Upper lobe of right lung (tissue), 1 donor: ENCODE measurements at regions not wholly inside any gene's neighbourhood (a gene's known extent, or its start where the extent isn't known, plus 50 kb on each side); places are given as distances from the start of the nearest gene placed in this dataset.
A peak's percentile ranks its signal among the peaks of the same experiment; 100 is the strongest.

Experiments
- ATAC-seq: fragments of 200-7000 bp; cut with Tn5 transposase; one replicate; pipeline ENCODE4 v1.9.1; 2020; ENCODE audit warnings: mild to moderate bottlenecking, moderate library complexity
- DNase-seq: peaks from one replicate; pipeline ENCODE4 v3.0.0-alpha.2; 2020
- H3K27ac ChIP-seq: fragments of 200-600 bp; one replicate; pipeline ENCODE4 v1.8.0; 2022
- H3K27me3 ChIP-seq: fragments of 200-600 bp; one replicate; pipeline ENCODE4 v1.8.0; 2022; ENCODE audit warnings: mild to moderate bottlenecking
- H3K36me3 ChIP-seq: fragments of 200-600 bp; one replicate; pipeline ENCODE4 v1.8.0; 2022
- H3K4me1 ChIP-seq: fragments of 200-600 bp; one replicate; pipeline ENCODE4 v1.8.0; 2022
- H3K4me3 ChIP-seq: fragments of 200-600 bp; one replicate; pipeline ENCODE4 v1.8.0; 2022; ENCODE audit warnings: mild to moderate bottlenecking
- H3K9me3 ChIP-seq: fragments of 200-600 bp; one replicate; pipeline ENCODE4 v1.8.0; 2022
- intact Hi-C: fragments of 100-400 bp; cut with DNase I; formaldehyde crosslinking; loops from one replicate; pipeline ENCODE4 v1.11.0; 2022
- TF ChIP-seq, protein P1 (sequence below): fragments of 200-600 bp; IDR thresholded peaks from one replicate; pipeline ENCODE4 v1.8.0; 2022; ENCODE audit warnings: antibody characterized with exemption
- donor health status: DM: no; HTN: yes; CAD: no; lungs with severe emphysema.

GRCh38 chr18:56327191-56327885 is 311.1 kb downstream of the TXNL1 start:
- Histone ChIP-seq H3K4me3 (no peak overlapping the region), H3K4me1 (peaks cover 3% of the 10 kb centered on the region), H3K9me3 (no peaks in the 10 kb centered on the region), H3K27ac (no peak overlapping the region), H3K36me3 (no peaks in the 10 kb centered on the region), H3K27me3 (no peaks in the 10 kb centered on the region)
- DNase-seq (no peak), ATAC-seq (no peak)
- intact Hi-C loops, result no loop called here
- TF ChIP-seq, protein P1, sequence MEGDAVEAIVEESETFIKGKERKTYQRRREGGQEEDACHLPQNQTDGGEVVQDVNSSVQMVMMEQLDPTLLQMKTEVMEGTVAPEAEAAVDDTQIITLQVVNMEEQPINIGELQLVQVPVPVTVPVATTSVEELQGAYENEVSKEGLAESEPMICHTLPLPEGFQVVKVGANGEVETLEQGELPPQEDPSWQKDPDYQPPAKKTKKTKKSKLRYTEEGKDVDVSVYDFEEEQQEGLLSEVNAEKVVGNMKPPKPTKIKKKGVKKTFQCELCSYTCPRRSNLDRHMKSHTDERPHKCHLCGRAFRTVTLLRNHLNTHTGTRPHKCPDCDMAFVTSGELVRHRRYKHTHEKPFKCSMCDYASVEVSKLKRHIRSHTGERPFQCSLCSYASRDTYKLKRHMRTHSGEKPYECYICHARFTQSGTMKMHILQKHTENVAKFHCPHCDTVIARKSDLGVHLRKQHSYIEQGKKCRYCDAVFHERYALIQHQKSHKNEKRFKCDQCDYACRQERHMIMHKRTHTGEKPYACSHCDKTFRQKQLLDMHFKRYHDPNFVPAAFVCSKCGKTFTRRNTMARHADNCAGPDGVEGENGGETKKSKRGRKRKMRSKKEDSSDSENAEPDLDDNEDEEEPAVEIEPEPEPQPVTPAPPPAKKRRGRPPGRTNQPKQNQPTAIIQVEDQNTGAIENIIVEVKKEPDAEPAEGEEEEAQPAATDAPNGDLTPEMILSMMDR, result no peak

DNA sequence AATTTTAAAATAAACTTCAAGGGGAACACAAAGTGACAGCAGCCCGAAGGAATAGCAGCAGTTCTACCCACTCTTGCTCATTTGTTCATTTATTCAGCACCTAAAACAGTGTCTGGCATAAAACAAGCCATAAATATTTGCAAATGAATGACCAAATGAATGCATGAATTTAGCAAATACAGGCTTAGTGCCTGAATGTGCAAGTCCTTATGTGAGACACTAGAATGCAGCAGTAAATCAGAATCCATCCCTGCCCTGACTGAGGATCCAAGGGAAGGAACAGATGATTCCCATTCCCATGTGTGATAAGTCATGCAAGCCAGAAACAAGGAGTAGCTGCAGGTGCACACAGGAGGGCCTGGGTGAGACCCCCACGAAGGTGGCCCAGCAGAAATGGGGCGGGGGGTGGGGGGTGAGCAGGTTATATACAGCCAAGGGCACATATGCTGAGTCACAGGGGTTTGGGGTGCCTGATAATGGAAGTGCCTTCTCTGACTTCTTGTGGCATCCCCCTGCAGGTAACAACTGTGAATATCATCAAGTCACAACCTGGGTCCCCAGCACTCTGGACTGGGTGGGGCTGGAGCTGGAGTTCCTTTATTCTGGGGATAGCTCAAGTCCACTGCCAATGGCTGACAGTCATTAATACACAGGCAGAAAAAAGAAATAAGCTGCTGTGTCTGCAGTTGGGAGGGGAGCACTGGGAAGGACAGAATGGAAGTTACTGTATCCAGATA is 311.9 kb downstream of the TXNL1 start:
- ATAC-seq (no peak), DNase-seq (no peak)
- Histone ChIP-seq H3K27ac (no peak overlapping the region), H3K4me1 (peaks cover 6% of the 10 kb centered on the region), H3K4me3 (no peak overlapping the region), H3K27me3 (no peaks in the 10 kb centered on the region), H3K36me3 (no peaks in the 10 kb centered on the region), H3K9me3 (no peaks in the 10 kb centered on the region)
- intact Hi-C loops, result no loop called here
- TF ChIP-seq, protein P1, result no peak

DNA sequence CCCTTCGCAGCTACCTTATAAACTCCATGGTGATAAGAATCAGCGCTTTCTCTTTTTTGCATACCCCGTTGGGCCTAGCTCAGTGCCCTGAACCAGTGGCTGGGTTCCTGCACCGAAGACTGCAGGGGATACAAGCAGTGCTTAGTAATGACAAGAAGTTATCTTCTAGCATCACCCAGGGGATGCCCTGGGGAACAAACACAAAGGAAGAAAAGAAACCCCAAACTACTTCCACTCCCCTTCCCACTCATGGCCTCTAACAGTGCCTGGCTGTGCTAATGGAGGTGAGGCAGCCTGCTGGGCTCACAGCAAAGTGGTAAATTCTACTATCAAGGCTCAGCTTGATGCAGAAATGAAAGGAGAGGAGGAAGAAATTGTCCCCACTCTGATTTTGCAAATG is 314.7 kb downstream of the TXNL1 start:
- Histone ChIP-seq H3K4me1 (peaks cover 6% of the 10 kb centered on the region), H3K9me3 (no peaks in the 10 kb centered on the region), H3K27me3 (no peaks in the 10 kb centered on the region), H3K36me3 (no peaks in the 10 kb centered on the region), H3K27ac (no peak overlapping the region), H3K4me3 (no peak overlapping the region)
- TF ChIP-seq, protein P1, result no peak
- intact Hi-C loops, result no loop called here
- no peak for DNase-seq
- ATAC-seq, result no peak

GRCh38 chr18:56322406-56322805 is 316.0 kb downstream of the TXNL1 start:
- TF ChIP-seq, protein P1, result no peak
- intact Hi-C loops, result no loop called here
- no peaks in the 10 kb centered on the region for H3K9me3 ChIP-seq
- DNase-seq, result no peak
- H3K36me3 ChIP-seq, result no peaks in the 10 kb centered on the region
- no peak overlapping the region for H3K27ac ChIP-seq
- H3K4me3 ChIP-seq, result no peak overlapping the region
- ATAC-seq, result no peak
- no peaks in the 10 kb centered on the region for H3K27me3 ChIP-seq
- H3K4me1 ChIP-seq, result peaks cover 6% of the 10 kb centered on the region

- TF ChIP-seq, protein P1, result no peak
- no peak overlapping the region for H3K27ac ChIP-seq
- intact Hi-C loops, result no loop called here
- H3K4me3 ChIP-seq, result no peak overlapping the region
- peak; percentile 54 for ATAC-seq
- H3K4me1 ChIP-seq, result peaks cover 3% of the 10 kb centered on the region
- H3K27me3 ChIP-seq, result no peaks in the 10 kb centered on the region
- DNase-seq, result no peak
- H3K9me3 ChIP-seq, result no peaks in the 10 kb centered on the region
- no peaks in the 10 kb centered on the region for H3K36me3 ChIP-seq
These were observed 316.9 kb downstream of the TXNL1 start for GRCh38 chr18:56321470-56321869.
